ENCODE measurements at regions not wholly inside any gene's neighbourhood (a gene's known extent, or its start where the extent isn't known, plus 50 kb on each side); places are given as distances from the start of the nearest gene placed in this dataset.

DNA sequence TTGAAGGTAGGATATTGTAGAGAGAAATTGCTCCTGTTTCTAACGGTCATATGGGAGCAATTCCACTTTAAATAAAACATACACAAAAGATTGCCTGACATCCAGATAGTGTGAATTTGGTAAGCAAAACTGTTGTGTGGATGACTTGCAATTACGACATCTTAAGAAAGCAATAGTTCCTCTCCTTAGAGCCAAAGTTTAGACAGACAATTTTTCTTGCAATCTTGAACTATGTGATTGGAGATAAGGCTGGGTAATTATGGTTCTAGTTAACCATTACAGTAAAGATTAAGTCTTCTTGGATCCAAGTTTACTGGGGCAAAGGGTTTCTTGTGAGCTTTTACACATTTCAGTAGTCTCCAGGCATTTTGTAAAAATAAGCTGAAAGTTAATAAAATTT lies 1080.6 kb upstream of the CDH6 start:
- TF ChIP-seq FOXM1 (IDR thresholded peaks at IDR 0.05; ENCODE audit: borderline replicate concordance, low read depth) (no peak), EP300 (IDR thresholded peaks at IDR 0.05; ENCODE audit: borderline replicate concordance) (no peak), YY1 (IDR thresholded peaks at IDR 0.05; ENCODE audit: low read depth) (no peak), TAF1 (IDR thresholded peaks at IDR 0.05; ENCODE audit: low read depth) (no peak), CEBPB (IDR thresholded peaks at IDR 0.05) (no peak), RAD21 (IDR thresholded peaks at IDR 0.05; ENCODE audit: low read depth) (no peak), TEAD4 (IDR thresholded peaks at IDR 0.05) (no peak), ZBTB7A (IDR thresholded peaks at IDR 0.05; ENCODE audit: low read depth) (no peak), TCF12 (IDR thresholded peaks at IDR 0.05; ENCODE audit: low read depth) (no peak)
- TF ChIP-seq, protein P1, sequence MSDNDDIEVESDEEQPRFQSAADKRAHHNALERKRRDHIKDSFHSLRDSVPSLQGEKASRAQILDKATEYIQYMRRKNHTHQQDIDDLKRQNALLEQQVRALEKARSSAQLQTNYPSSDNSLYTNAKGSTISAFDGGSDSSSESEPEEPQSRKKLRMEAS (IDR thresholded peaks at IDR 0.05), result no peak
- TF ChIP-seq, protein P2, sequence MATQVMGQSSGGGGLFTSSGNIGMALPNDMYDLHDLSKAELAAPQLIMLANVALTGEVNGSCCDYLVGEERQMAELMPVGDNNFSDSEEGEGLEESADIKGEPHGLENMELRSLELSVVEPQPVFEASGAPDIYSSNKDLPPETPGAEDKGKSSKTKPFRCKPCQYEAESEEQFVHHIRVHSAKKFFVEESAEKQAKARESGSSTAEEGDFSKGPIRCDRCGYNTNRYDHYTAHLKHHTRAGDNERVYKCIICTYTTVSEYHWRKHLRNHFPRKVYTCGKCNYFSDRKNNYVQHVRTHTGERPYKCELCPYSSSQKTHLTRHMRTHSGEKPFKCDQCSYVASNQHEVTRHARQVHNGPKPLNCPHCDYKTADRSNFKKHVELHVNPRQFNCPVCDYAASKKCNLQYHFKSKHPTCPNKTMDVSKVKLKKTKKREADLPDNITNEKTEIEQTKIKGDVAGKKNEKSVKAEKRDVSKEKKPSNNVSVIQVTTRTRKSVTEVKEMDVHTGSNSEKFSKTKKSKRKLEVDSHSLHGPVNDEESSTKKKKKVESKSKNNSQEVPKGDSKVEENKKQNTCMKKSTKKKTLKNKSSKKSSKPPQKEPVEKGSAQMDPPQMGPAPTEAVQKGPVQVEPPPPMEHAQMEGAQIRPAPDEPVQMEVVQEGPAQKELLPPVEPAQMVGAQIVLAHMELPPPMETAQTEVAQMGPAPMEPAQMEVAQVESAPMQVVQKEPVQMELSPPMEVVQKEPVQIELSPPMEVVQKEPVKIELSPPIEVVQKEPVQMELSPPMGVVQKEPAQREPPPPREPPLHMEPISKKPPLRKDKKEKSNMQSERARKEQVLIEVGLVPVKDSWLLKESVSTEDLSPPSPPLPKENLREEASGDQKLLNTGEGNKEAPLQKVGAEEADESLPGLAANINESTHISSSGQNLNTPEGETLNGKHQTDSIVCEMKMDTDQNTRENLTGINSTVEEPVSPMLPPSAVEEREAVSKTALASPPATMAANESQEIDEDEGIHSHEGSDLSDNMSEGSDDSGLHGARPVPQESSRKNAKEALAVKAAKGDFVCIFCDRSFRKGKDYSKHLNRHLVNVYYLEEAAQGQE (IDR thresholded peaks at IDR 0.05; ENCODE audit: low read depth), result no peak
- TF ChIP-seq, protein P3, sequence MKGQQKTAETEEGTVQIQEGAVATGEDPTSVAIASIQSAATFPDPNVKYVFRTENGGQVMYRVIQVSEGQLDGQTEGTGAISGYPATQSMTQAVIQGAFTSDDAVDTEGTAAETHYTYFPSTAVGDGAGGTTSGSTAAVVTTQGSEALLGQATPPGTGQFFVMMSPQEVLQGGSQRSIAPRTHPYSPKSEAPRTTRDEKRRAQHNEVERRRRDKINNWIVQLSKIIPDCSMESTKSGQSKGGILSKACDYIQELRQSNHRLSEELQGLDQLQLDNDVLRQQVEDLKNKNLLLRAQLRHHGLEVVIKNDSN (IDR thresholded peaks at IDR 0.05), result no peak

All from Ishikawa (cell line).